ENCODE measurements at regions not wholly inside any gene's neighbourhood (a gene's known extent, or its start where the extent isn't known, plus 50 kb on each side); places are given as distances from the start of the nearest gene placed in this dataset.

DNA sequence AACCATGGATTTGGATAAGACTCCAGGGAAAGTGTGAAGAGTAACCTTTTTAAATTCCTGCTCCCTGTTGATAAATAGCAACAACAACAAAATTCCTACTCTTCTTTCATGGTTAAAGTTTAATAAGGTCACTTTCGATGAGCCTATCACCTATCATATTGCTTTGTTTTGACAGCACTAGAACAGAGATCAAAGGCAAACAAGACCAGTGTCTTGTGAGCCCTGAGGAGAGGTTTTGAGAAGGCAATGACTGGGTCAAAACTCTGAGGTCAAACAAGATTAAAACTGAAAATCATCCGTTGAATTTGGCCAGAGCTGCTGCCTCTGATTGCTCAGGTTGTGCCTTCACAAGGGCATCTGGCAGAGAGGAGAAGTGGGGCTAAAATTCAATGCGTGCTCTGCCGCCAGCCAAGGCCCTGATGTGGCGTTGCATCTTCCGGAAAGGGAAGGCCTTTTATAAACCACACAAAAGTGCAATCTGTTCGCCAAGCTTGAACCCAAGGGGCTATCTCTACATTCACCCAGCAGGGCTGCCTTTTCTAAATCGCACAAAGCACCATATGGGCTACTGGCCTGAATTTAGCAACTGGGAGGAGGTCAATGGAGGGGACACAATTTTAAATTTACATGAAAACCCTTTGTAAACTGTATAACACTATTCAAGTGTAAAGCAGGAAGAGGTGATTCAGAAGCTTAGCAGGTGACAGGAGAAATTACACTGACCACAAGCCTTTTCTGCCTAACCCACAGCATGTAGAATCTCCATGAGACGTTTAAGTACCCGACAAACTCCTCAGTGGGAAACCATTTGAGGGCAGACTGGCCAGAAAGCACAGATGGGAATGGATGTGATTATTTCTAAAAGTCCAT lies 140.8 kb downstream of the DAD1 start:
- Histone ChIP-seq H3K27ac (replicated peaks) (peak overlapping the region; percentile 87), H3K27me3 (ENCODE audit: insufficient read depth, poor library complexity, severe bottlenecking) (no peaks in the 10 kb centered on the region), H3K4me3 (replicated peaks; ENCODE audit: insufficient read depth, low read length) (no peak overlapping the region)
- no peak for TF ChIP-seq CTCF (IDR thresholded peaks at IDR 0.05; ENCODE audit: insufficient read depth, low read length)
- TF ChIP-seq SPI1 (IDR thresholded peaks at IDR 0.05; ENCODE audit: borderline replicate concordance, low read depth): peak; percentile 81
- peak; percentile 73 for TF ChIP-seq POLR2AphosphoS5 (IDR thresholded peaks at IDR 0.05; ENCODE audit: low read depth)
- TF ChIP-seq, protein P1, sequence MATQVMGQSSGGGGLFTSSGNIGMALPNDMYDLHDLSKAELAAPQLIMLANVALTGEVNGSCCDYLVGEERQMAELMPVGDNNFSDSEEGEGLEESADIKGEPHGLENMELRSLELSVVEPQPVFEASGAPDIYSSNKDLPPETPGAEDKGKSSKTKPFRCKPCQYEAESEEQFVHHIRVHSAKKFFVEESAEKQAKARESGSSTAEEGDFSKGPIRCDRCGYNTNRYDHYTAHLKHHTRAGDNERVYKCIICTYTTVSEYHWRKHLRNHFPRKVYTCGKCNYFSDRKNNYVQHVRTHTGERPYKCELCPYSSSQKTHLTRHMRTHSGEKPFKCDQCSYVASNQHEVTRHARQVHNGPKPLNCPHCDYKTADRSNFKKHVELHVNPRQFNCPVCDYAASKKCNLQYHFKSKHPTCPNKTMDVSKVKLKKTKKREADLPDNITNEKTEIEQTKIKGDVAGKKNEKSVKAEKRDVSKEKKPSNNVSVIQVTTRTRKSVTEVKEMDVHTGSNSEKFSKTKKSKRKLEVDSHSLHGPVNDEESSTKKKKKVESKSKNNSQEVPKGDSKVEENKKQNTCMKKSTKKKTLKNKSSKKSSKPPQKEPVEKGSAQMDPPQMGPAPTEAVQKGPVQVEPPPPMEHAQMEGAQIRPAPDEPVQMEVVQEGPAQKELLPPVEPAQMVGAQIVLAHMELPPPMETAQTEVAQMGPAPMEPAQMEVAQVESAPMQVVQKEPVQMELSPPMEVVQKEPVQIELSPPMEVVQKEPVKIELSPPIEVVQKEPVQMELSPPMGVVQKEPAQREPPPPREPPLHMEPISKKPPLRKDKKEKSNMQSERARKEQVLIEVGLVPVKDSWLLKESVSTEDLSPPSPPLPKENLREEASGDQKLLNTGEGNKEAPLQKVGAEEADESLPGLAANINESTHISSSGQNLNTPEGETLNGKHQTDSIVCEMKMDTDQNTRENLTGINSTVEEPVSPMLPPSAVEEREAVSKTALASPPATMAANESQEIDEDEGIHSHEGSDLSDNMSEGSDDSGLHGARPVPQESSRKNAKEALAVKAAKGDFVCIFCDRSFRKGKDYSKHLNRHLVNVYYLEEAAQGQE (IDR thresholded peaks at IDR 0.05; ENCODE audit: insufficient replicate concordance, low read depth): no peak
- DNase-seq (ENCODE audit: low read depth in 1 of 2, low spot score in 1 of 2): peak; percentile 79 to 93

- Histone ChIP-seq H3K27ac (replicated peaks) (no peak overlapping the region), H3K27me3 (ENCODE audit: insufficient read depth, poor library complexity, severe bottlenecking) (no peaks in the 10 kb centered on the region), H3K4me3 (replicated peaks; ENCODE audit: insufficient read depth, low read length) (no peak overlapping the region)
- TF ChIP-seq POLR2AphosphoS5 (IDR thresholded peaks at IDR 0.05; ENCODE audit: low read depth) (no peak), GABPA (IDR thresholded peaks at IDR 0.05; ENCODE audit: low read depth) (no peak), SPI1 (IDR thresholded peaks at IDR 0.05; ENCODE audit: borderline replicate concordance, low read depth) (no peak), CTCF (IDR thresholded peaks at IDR 0.05; ENCODE audit: insufficient read depth, low read length) (no peak)
- TF ChIP-seq, protein P1 (IDR thresholded peaks at IDR 0.05; ENCODE audit: insufficient replicate concordance, low read depth): no peak
- peak in 1 of 2 experiments; percentile 58 for DNase-seq (ENCODE audit: low read depth in 1 of 2, low spot score in 1 of 2)
These were observed 150.3 kb downstream of the DAD1 start for GRCh38 chr14:22438742-22439141.

DNA sequence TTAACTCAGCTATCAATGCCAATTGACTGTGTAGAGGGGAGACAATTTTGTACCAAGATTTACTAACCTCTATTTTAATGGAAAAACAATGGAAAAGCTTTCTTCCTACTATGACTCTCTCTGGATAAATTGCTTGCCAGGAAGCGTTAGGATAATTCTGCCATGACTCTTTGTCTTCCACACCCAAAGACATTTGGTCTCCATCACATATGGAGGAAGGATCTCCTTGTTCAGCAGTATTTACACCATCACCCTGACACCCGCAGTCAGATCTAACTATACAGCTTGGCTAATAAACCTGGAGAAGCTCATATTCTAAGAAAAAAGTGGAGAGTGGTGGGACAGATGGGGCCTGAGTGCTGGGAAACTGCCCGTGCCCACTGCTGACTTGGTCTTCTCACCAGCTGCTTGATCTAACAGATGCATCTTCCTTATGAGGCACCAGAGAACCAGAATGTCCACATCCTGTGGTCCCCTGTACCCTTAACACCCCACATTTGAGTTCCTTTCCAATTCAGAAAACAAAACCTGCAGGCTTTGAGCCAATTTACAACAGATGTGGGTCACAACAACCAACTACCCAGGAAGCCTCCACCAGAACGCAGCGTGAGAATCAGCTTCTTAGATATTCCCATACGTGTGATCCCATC lies 154.0 kb downstream of the DAD1 start:
- H3K27me3 ChIP-seq (ENCODE audit: insufficient read depth, poor library complexity, severe bottlenecking): no peaks in the 10 kb centered on the region
- no peak overlapping the region; the same call in 1 of the 2 replicates for H3K27ac ChIP-seq (replicated peaks)
- no peak for DNase-seq (ENCODE audit: low read depth in 1 of 2, low spot score in 1 of 2)
- H3K4me3 ChIP-seq (replicated peaks; ENCODE audit: insufficient read depth, low read length): no peak overlapping the region
- TF ChIP-seq CTCF (IDR thresholded peaks at IDR 0.05; ENCODE audit: insufficient read depth, low read length): no peak
- TF ChIP-seq, protein P1 (IDR thresholded peaks at IDR 0.05; ENCODE audit: insufficient replicate concordance, low read depth): no peak
- TF ChIP-seq POLR2AphosphoS5 (IDR thresholded peaks at IDR 0.05; ENCODE audit: low read depth): no peak
- no peak for TF ChIP-seq SPI1 (IDR thresholded peaks at IDR 0.05; ENCODE audit: borderline replicate concordance, low read depth)
- TF ChIP-seq GABPA (IDR thresholded peaks at IDR 0.05; ENCODE audit: low read depth): no peak
